ENCODE measurements at regions not wholly inside any gene's neighbourhood (a gene's known extent, or its start where the extent isn't known, plus 50 kb on each side); places are given as distances from the start of the nearest gene placed in this dataset.

DNA sequence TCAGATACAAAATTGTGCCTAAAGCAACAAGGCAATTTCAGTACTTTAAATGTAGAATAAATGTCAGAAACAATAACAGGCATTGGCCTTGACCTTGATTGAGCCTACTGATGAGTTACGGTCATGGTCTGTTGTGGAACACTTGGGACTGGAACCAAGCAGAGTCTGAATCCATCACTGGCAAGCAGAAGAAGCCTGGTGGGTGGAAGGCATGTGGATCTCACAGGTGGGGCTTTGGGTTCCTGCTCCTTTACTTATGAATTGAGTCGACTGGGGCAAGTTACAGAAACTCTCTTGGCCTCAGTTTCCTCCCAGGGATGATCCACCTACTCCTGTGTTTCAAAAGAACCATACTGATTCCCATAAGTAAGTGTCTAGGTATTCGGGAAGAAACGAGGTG lies 102.3 kb downstream of the KCNF1 start:
- intact Hi-C loops (cut with micrococcal nuclease): no loop called here
- H3K9me3 ChIP-seq (replicated peaks): peaks cover 22% of the 10 kb centered on the region
- DNase-seq: no peak

DNA sequence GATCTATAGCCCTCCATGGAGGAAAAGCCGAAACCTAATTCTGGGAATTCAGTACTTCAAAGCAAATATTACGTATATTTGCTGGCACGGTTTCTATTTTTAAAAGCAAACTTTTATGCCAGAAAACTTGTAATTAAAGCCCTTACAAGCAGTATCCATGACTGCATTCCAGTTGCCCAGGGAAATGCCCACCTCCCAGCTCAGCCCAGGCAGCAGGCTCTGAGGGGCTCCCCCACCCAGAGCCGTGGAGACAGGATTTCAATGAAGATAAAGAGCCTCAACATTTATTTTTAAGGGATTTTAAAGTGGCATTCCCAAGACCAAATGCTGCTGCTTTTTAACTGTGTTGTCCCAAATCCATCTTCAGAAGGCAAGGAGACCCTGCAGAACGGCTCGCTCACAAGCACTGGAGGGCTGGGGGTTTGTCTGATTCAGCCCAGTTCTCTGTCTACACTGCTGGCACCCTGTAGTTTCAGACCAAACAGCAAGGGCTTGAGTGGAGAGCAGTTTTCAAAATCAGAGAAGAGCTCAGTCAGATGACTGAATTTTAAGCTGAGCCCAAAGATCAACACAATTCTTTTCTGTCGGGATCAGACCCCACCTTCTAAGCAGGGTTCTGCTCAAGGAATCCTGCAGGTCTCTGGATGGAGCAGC lies 105.1 kb downstream of the KCNF1 start:
- no peak overlapping the region for H3K4me3 ChIP-seq
- peaks cover 8% of the 10 kb centered on the region for H3K9me3 ChIP-seq (replicated peaks)
- intact Hi-C loops (cut with micrococcal nuclease): no loop called here
- H3K27ac ChIP-seq (replicated peaks): no peak overlapping the region
- no peak for DNase-seq
- H3K36me3 ChIP-seq: no peaks in the 10 kb centered on the region
- H3K27me3 ChIP-seq (ENCODE audit: low read depth): peaks cover 69% of the 10 kb centered on the region
- H3K4me1 ChIP-seq: no peaks in the 10 kb centered on the region
- TF ChIP-seq, protein P1, sequence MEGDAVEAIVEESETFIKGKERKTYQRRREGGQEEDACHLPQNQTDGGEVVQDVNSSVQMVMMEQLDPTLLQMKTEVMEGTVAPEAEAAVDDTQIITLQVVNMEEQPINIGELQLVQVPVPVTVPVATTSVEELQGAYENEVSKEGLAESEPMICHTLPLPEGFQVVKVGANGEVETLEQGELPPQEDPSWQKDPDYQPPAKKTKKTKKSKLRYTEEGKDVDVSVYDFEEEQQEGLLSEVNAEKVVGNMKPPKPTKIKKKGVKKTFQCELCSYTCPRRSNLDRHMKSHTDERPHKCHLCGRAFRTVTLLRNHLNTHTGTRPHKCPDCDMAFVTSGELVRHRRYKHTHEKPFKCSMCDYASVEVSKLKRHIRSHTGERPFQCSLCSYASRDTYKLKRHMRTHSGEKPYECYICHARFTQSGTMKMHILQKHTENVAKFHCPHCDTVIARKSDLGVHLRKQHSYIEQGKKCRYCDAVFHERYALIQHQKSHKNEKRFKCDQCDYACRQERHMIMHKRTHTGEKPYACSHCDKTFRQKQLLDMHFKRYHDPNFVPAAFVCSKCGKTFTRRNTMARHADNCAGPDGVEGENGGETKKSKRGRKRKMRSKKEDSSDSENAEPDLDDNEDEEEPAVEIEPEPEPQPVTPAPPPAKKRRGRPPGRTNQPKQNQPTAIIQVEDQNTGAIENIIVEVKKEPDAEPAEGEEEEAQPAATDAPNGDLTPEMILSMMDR (IDR thresholded peaks at IDR 0.05; ENCODE audit: borderline replicate concordance): no peak

More for the DNA sequence above, 102.3 kb downstream of the KCNF1 start:
- Histone ChIP-seq H3K4me1 (no peaks in the 10 kb centered on the region), H3K27ac (replicated peaks) (no peak overlapping the region), H3K27me3 (ENCODE audit: low read depth) (peaks cover 42% of the 10 kb centered on the region), H3K4me3 (no peak overlapping the region), H3K36me3 (no peaks in the 10 kb centered on the region)
- TF ChIP-seq, protein P1 (IDR thresholded peaks at IDR 0.05; ENCODE audit: borderline replicate concordance): no peak

DNA sequence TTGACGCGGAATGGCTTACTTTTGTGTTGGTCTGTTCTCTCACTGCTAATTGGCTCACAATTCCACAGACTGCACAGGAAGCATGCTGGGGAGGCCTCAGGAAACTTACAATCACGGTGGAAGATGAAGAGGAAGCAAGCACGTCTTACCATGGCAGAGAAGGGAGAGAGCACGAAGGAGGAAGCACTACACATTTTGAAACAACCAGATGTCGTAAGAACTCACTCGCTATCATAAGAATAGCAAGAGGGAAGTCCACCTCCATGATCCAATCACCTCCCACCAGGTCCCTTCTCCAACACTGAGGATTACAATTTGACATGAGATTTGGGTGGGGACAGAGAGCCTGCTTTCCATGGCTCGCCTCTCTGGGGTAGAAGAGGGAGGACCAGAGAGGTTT lies 106.2 kb downstream of the KCNF1 start:
- intact Hi-C loops (cut with micrococcal nuclease): no loop called here
- Histone ChIP-seq H3K4me3 (no peak overlapping the region), H3K36me3 (no peaks in the 10 kb centered on the region), H3K27me3 (ENCODE audit: low read depth) (peaks cover 75% of the 10 kb centered on the region), H3K9me3 (replicated peaks) (no peaks in the 10 kb centered on the region), H3K27ac (replicated peaks) (no peak overlapping the region), H3K4me1 (no peaks in the 10 kb centered on the region)
- TF ChIP-seq, protein P1 (IDR thresholded peaks at IDR 0.05; ENCODE audit: borderline replicate concordance): no peak
- DNase-seq: no peak

DNA sequence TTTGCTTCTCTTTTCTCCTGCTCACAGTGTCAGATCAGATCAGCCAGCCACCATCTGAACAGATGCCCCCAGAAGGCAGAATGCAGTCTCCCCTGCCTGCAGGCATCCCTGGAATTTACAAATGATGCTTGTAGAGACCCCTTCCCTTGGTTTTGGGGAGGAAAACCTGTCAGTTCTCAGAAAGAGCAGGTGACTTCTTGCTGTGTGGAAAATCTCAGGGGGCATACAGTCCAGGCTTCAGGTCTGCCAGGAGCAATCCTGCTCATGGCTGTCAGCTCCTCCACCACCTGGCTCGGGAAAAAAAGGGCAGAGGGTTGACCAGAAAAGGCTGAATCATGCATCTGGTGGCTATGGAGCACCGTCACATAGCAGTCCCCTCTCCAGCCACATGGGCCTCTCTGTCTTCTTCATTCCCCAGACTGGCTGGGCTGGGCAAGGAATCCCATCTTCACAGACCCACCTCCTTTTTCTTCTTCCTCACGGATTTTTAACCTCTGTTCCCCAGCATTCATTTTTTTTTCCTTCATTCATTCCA lies 107.0 kb downstream of the KCNF1 start:
- Histone ChIP-seq H3K27me3 (ENCODE audit: low read depth) (peaks cover 73% of the 10 kb centered on the region), H3K9me3 (replicated peaks) (no peaks in the 10 kb centered on the region), H3K4me1 (no peaks in the 10 kb centered on the region), H3K36me3 (no peaks in the 10 kb centered on the region), H3K27ac (replicated peaks) (no peak overlapping the region), H3K4me3 (no peak overlapping the region)
- TF ChIP-seq, protein P1 (IDR thresholded peaks at IDR 0.05; ENCODE audit: borderline replicate concordance): no peak
- intact Hi-C loops (cut with micrococcal nuclease): no loop called here
- no peak for DNase-seq

- intact Hi-C loops (cut with micrococcal nuclease): no loop called here
- TF ChIP-seq, protein P1 (IDR thresholded peaks at IDR 0.05; ENCODE audit: borderline replicate concordance): no peak
- DNase-seq: no peak
Observed at GRCh38 chr2:11019614-11020013, 107.9 kb downstream of the KCNF1 start.

More at GRCh38 chr2:11019614-11020013, 107.9 kb downstream of the KCNF1 start:
- Histone ChIP-seq H3K9me3 (replicated peaks) (no peaks in the 10 kb centered on the region), H3K27ac (replicated peaks) (no peak overlapping the region), H3K36me3 (no peaks in the 10 kb centered on the region), H3K4me3 (no peak overlapping the region), H3K4me1 (no peaks in the 10 kb centered on the region), H3K27me3 (ENCODE audit: low read depth) (peaks cover 69% of the 10 kb centered on the region)
